ENCODE measurements at regions not wholly inside any gene's neighbourhood (a gene's known extent, or its start where the extent isn't known, plus 50 kb on each side); places are given as distances from the start of the nearest gene placed in this dataset.

DNA sequence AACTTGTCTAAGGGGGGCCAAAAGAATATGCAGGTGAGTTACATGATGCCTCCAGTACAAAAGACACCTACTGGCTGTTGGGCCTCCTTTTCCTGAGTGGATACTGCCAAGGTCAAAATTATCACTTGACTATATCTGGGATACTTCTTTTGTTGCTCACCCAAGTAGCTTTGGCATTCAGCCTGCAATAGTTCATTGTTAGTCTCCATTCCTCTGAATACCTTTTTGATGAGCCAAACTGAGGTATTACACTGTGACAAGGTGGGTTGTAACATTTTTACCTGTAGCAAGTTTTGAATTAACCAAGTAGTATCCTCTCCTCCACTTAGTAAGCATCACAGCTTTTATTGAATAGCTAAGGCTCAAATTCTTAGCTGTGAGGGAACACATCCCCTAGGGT is 408.0 kb downstream of the LRRIQ3 start:
- H3K4me1 Mint-ChIP-seq = no peaks in the 10 kb centered on the region
- no peak for DNase-seq (ENCODE audit: low read depth, low spot score)
- H3K36me3 Mint-ChIP-seq (ENCODE audit: low read depth) = no peaks in the 10 kb centered on the region
- H3K27ac Mint-ChIP-seq (ENCODE audit: unreplicated experiment) = no peak overlapping the region
- no peaks in the 10 kb centered on the region for H3K27me3 Mint-ChIP-seq (ENCODE audit: low read depth)
- no peaks in the 10 kb centered on the region for H3K9me3 Mint-ChIP-seq
- H3K4me3 Mint-ChIP-seq = no peak overlapping the region
- TF ChIP-seq, protein P1, sequence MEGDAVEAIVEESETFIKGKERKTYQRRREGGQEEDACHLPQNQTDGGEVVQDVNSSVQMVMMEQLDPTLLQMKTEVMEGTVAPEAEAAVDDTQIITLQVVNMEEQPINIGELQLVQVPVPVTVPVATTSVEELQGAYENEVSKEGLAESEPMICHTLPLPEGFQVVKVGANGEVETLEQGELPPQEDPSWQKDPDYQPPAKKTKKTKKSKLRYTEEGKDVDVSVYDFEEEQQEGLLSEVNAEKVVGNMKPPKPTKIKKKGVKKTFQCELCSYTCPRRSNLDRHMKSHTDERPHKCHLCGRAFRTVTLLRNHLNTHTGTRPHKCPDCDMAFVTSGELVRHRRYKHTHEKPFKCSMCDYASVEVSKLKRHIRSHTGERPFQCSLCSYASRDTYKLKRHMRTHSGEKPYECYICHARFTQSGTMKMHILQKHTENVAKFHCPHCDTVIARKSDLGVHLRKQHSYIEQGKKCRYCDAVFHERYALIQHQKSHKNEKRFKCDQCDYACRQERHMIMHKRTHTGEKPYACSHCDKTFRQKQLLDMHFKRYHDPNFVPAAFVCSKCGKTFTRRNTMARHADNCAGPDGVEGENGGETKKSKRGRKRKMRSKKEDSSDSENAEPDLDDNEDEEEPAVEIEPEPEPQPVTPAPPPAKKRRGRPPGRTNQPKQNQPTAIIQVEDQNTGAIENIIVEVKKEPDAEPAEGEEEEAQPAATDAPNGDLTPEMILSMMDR (conservative IDR thresholded peaks at IDR 0.05) = no peak

DNA sequence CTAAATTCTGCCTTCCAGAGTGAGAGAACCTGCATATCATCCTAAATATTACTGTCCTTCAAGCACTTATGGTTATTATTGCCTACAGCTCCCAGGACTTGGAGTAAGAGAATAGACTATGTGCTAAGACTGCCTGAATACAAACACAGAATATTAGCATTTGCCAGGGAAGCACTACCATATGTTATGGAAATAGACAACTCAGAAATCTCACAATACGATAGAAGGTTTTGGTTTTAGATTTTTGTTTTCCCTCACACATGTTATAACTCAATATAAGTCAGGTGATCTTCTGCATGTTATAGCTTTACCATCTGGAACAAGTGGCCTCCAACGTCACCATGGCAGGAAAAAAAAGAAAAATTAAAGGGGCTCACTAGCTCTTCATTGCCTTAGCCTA is 413.9 kb downstream of the LRRIQ3 start:
- no peak for DNase-seq (ENCODE audit: low read depth, low spot score)
- H3K4me3 Mint-ChIP-seq = no peak overlapping the region
- no peaks in the 10 kb centered on the region for H3K9me3 Mint-ChIP-seq
- no peak overlapping the region for H3K27ac Mint-ChIP-seq (ENCODE audit: unreplicated experiment)
- no peaks in the 10 kb centered on the region for H3K36me3 Mint-ChIP-seq (ENCODE audit: low read depth)
- H3K4me1 Mint-ChIP-seq = no peaks in the 10 kb centered on the region
- TF ChIP-seq, protein P1 (conservative IDR thresholded peaks at IDR 0.05) = no peak
- H3K27me3 Mint-ChIP-seq (ENCODE audit: low read depth) = no peaks in the 10 kb centered on the region

DNA sequence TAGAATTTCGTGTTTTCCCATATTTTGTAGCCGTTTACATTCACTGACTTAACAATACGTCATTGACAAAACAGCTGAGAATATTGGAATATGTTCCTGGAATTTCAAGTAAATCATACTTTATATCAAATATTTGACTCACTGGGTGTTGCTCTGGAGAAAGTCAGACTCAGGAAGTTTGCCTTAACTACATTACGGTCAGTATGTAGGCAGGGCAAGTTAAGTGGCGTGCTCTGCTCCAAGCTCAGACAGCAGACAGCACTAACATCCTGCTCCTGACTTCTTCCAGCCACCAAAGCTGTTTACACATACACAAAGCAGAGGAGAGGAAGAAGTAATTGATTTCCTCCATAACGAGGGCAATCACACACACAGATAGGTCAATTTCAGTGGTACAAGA is 414.6 kb downstream of the LRRIQ3 start:
- Mint-ChIP-seq H3K27ac (ENCODE audit: unreplicated experiment) (no peak overlapping the region), H3K27me3 (ENCODE audit: low read depth) (no peaks in the 10 kb centered on the region), H3K9me3 (no peaks in the 10 kb centered on the region), H3K4me1 (no peaks in the 10 kb centered on the region), H3K36me3 (ENCODE audit: low read depth) (no peaks in the 10 kb centered on the region), H3K4me3 (no peak overlapping the region)
- TF ChIP-seq, protein P1 (conservative IDR thresholded peaks at IDR 0.05) = no peak
- no peak for DNase-seq (ENCODE audit: low read depth, low spot score)

DNA sequence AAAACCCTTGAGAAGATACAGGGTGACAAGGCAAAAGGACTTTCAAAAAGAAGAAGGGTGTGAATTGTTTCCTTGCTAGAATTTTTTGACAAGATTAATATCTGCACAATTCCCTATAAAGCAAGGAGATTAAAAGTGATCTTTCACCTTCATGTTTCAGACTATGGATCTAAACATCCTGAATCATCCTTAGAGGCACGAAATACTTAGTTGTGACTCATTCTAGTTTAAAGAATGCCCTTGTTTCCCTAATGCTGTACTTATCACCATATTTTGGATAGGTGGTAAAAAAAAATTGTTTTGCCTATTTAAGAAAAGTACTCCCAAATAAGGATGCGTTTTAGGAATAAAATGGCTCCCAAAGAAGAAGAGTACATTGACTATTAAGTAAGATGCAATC is 415.1 kb downstream of the LRRIQ3 start:
- no peak overlapping the region for H3K4me3 Mint-ChIP-seq
- H3K9me3 Mint-ChIP-seq = no peaks in the 10 kb centered on the region
- no peak overlapping the region for H3K27ac Mint-ChIP-seq (ENCODE audit: unreplicated experiment)
- H3K36me3 Mint-ChIP-seq (ENCODE audit: low read depth) = no peaks in the 10 kb centered on the region
- H3K4me1 Mint-ChIP-seq = no peaks in the 10 kb centered on the region
- DNase-seq (ENCODE audit: low read depth, low spot score) = no peak
- no peaks in the 10 kb centered on the region for H3K27me3 Mint-ChIP-seq (ENCODE audit: low read depth)
- TF ChIP-seq, protein P1 (conservative IDR thresholded peaks at IDR 0.05) = no peak

DNA sequence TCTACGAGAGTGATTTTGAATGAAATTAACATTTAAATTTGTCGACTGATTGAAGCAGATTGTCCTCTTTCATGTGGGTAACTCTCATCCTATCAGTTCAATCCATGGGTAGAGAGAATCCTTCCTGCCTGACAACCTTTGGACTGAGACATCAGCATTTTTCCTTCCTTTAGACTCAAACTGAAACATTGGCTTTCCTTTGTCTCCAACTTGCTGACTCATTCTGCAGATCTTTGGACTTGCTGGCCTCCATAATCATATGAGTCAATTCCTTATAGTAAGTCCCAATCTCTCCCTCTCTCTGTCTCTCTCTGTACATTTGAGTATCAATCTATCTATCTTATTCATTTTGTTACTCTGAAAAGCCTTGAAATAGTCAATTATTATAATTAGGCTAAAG is 416.7 kb downstream of the LRRIQ3 start:
- no peak overlapping the region for H3K27ac Mint-ChIP-seq (ENCODE audit: unreplicated experiment)
- H3K9me3 Mint-ChIP-seq = no peaks in the 10 kb centered on the region

More for the DNA sequence above, 416.7 kb downstream of the LRRIQ3 start:
- Mint-ChIP-seq H3K27me3 (ENCODE audit: low read depth) (no peaks in the 10 kb centered on the region), H3K4me1 (no peaks in the 10 kb centered on the region), H3K4me3 (no peak overlapping the region), H3K36me3 (ENCODE audit: low read depth) (no peaks in the 10 kb centered on the region)
- TF ChIP-seq, protein P1 (conservative IDR thresholded peaks at IDR 0.05) = no peak
- DNase-seq (ENCODE audit: low read depth, low spot score) = no peak

Measured in neural crest cell (in vitro differentiated cells).